Mesendoderm (in vitro differentiated cells): ENCODE measurements at regions not wholly inside any gene's neighbourhood (a gene's known extent, or its start where the extent isn't known, plus 50 kb on each side); places are given as distances from the start of the nearest gene placed in this dataset.

ENCODE experiments used
- DNase-seq: peaks from one replicate; pipeline ENCODE4 v3.0.0; 2013
- H2AK5ac ChIP-seq: 2 replicates; pipeline ENCODE4 v1.6.1; 2013; ENCODE audit warnings: low read length, inconsistent platforms
- H2BK120ac ChIP-seq: 2 replicates; pipeline ENCODE4 v1.6.1; 2013; ENCODE audit warnings: low read depth, mild to moderate bottlenecking, low read length, moderate library complexity, mixed read lengths
- H2BK15ac ChIP-seq: replicated peaks from 2 replicates; pipeline ENCODE4 v1.6.1; 2013; ENCODE audit warnings: low read depth, mild to moderate bottlenecking, moderate library complexity
- H2BK5ac ChIP-seq: 2 replicates; pipeline ENCODE4 v1.6.1; 2013; ENCODE audit warnings: low read length, inconsistent platforms
- H3K18ac ChIP-seq: 2 replicates; pipeline ENCODE4 v1.6.1; 2013; ENCODE audit warnings: mild to moderate bottlenecking, low read length, mixed read lengths
- H3K23ac ChIP-seq: one replicate; pipeline ENCODE4 v1.6.1; 2013; ENCODE audit warnings: low read length
- H3K27ac ChIP-seq: 2 replicates; pipeline ENCODE4 v1.5.1; 2013; ENCODE audit warnings: low read depth, mild to moderate bottlenecking, inconsistent platforms, low read length, moderate library complexity
- H3K27me3 ChIP-seq: 2 replicates; pipeline ENCODE4 v1.6.1; 2013; ENCODE audit warnings: low read length, control low read depth, mild to moderate bottlenecking, inconsistent platforms; ENCODE audit not compliant: insufficient read depth, poor library complexity
- H3K36me3 ChIP-seq: 2 replicates; pipeline ENCODE4 v1.6.1; 2013; ENCODE audit warnings: low read length, inconsistent platforms; ENCODE audit not compliant: control insufficient read depth, insufficient read depth
- H3K4ac ChIP-seq: one replicate; pipeline ENCODE4 v1.6.1; 2013; ENCODE audit warnings: low read depth, mild to moderate bottlenecking, low read length, moderate library complexity
- H3K4me1 ChIP-seq: 2 replicates; pipeline ENCODE4 v1.6.1; 2013; ENCODE audit warnings: low read depth, low read length, inconsistent platforms; ENCODE audit not compliant: control insufficient read depth
- H3K4me2 ChIP-seq: 2 replicates; pipeline ENCODE4 v1.6.1; 2013; ENCODE audit warnings: low read length
- H3K4me3 ChIP-seq: 2 replicates; pipeline ENCODE4 v1.5.1; 2013; ENCODE audit warnings: mild to moderate bottlenecking, low read length
- H3K56ac ChIP-seq: one replicate; pipeline ENCODE4 v1.6.1; 2013; ENCODE audit warnings: low read length
- H3K79me1 ChIP-seq: 2 replicates; pipeline ENCODE4 v1.6.1; 2013; ENCODE audit warnings: low read length, inconsistent platforms
- H3K79me2 ChIP-seq: 2 replicates; pipeline ENCODE4 v1.6.1; 2013; ENCODE audit warnings: mild to moderate bottlenecking, low read length; ENCODE audit not compliant: control insufficient read depth, insufficient read depth
- H3K9ac ChIP-seq: 2 replicates; pipeline ENCODE4 v1.6.1; 2013; ENCODE audit warnings: low read length, inconsistent platforms
- H4K5ac ChIP-seq: one replicate; pipeline ENCODE4 v1.6.1; 2013; ENCODE audit warnings: low read length
- H4K8ac ChIP-seq: one replicate; pipeline ENCODE4 v1.6.1; 2013; ENCODE audit warnings: low read depth, mild to moderate bottlenecking, control low read depth, low read length, moderate library complexity
- WGBS: extraction: QIAGEN DNeasy Blood & Tissue Kit; methylation state at CpG from one replicate; pipeline ENCODE4 v1.1.7; 2013; ENCODE audit warnings: low lambda C conversion rate, missing lambda C conversion rate; ENCODE audit not compliant: insufficient coverage; ENCODE audit errors: extremely low coverage; 5-methylcytosine and 5-hydroxymethylcytosine counted together

DNA sequence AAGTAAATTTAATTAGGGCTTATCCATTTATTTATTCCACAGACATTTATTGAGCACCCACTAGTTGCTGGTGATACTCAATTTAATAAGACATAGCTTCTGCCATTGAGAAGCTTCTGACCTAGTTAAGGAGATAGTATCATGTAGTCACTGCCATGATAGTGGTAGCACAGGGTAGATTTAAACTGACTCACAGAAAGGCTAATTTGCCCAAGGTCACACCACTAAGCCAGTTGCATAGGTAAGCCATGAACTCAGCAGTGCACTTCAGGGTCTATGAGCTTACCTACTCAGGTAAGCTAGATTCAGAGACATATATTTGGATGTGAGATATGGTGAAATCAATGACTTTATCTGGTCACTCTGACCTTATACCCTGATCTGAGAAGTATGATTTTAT is 168.4 kb downstream of the TNFSF18 start:
- Histone ChIP-seq H3K4ac (no peak overlapping the region), H3K36me3 (no peaks in the 10 kb centered on the region), H4K8ac (no peak overlapping the region), H3K56ac (no peak overlapping the region), H3K23ac (no peak overlapping the region), H3K27ac (no peak overlapping the region), H3K18ac (no peak overlapping the region), H2BK5ac (no peak overlapping the region), H3K9ac (no peak overlapping the region), H2BK120ac (no peak overlapping the region), H3K4me1 (no peaks in the 10 kb centered on the region), H3K79me2 (no peaks in the 10 kb centered on the region), H3K4me2 (no peak overlapping the region), H4K5ac (no peak overlapping the region), H3K4me3 (no peak overlapping the region), H2BK15ac (no peak overlapping the region), H3K27me3 (no peaks in the 10 kb centered on the region), H3K79me1 (no peaks in the 10 kb centered on the region), H2AK5ac (no peak overlapping the region)
- DNase-seq, result no peak

GRCh38 chr1:172882791-172883386 is 167.9 kb downstream of the TNFSF18 start:
- Histone ChIP-seq H3K27me3 (no peaks in the 10 kb centered on the region), H3K79me1 (no peaks in the 10 kb centered on the region), H3K36me3 (no peaks in the 10 kb centered on the region), H2BK120ac (no peak overlapping the region), H2BK15ac (no peak overlapping the region), H4K5ac (no peak overlapping the region), H3K9ac (no peak overlapping the region), H3K27ac (no peak overlapping the region), H2AK5ac (no peak overlapping the region), H3K23ac (no peak overlapping the region), H2BK5ac (no peak overlapping the region), H3K56ac (no peak overlapping the region), H3K79me2 (no peaks in the 10 kb centered on the region), H3K4me1 (no peaks in the 10 kb centered on the region), H3K4ac (no peak overlapping the region), H3K4me2 (no peak overlapping the region), H3K4me3 (no peak overlapping the region), H4K8ac (no peak overlapping the region), H3K18ac (no peak overlapping the region)
- no CpG with 5 or more reads among the region's 6 CpGs for WGBS
- no peak for DNase-seq

DNA sequence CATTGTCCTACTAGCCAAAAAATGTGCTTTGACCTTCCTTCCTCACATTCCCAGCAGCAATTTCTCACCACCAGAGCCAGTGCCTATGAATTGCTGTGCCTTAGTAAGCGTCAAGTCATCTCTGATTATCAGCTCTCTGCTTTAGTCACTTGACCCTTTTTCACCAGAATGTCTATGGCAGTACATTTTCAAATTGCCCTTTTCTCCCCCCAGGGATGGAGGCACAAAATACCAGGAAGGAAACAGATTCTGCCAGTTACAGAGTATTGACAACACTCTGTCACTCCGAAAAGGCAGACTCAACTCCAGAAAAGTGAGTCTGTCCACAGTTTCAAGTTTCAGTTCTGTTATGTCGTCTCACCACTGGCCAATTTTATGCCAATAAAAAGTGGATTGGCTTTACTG is 167.4 kb downstream of the TNFSF18 start:
- WGBS, result no CpG with 5 or more reads among the region's 3 CpGs
- no peak overlapping the region for H3K27ac ChIP-seq
- no peak overlapping the region for H2BK120ac ChIP-seq
- H3K18ac ChIP-seq, result no peak overlapping the region
- H2BK15ac ChIP-seq, result no peak overlapping the region
- no peak overlapping the region for H2BK5ac ChIP-seq
- no peaks in the 10 kb centered on the region for H3K79me1 ChIP-seq
- no peak overlapping the region for H3K9ac ChIP-seq
- no peaks in the 10 kb centered on the region for H3K36me3 ChIP-seq
- H3K4me2 ChIP-seq, result no peak overlapping the region
- no peak overlapping the region for H4K5ac ChIP-seq
- H3K4ac ChIP-seq, result no peak overlapping the region
- H4K8ac ChIP-seq, result no peak overlapping the region
- no peaks in the 10 kb centered on the region for H3K27me3 ChIP-seq
- no peak for DNase-seq
- H3K23ac ChIP-seq, result no peak overlapping the region
- no peak overlapping the region for H2AK5ac ChIP-seq
- no peaks in the 10 kb centered on the region for H3K79me2 ChIP-seq
- H3K4me3 ChIP-seq, result no peak overlapping the region
- no peaks in the 10 kb centered on the region for H3K4me1 ChIP-seq
- no peak overlapping the region for H3K56ac ChIP-seq

DNA sequence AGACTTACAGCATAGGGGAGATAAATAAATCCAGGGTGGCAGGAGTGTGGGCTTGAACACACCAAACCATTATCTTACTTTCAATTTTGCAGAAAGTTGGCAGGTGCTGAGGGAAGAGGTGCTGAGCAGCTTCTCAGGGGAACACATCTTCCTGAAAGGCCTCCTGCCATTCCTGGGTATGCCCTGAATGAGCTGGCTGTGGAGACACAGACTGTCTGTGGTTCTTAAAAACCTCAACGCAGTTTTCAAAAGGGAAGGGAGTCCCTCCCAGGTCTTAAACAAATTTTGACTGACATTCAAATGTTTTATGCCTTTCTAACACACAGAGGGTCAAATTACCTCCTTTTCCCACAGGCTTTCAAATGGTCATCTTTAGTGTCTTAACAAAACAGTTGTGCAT is 166.9 kb downstream of the TNFSF18 start:
- Histone ChIP-seq H3K27ac (no peak overlapping the region), H3K27me3 (no peaks in the 10 kb centered on the region), H3K18ac (no peak overlapping the region), H3K9ac (no peak overlapping the region), H4K8ac (no peak overlapping the region), H2BK5ac (no peak overlapping the region), H4K5ac (no peak overlapping the region), H3K79me2 (no peaks in the 10 kb centered on the region), H3K4ac (no peak overlapping the region), H3K4me2 (no peak overlapping the region), H2BK120ac (no peak overlapping the region), H3K56ac (no peak overlapping the region), H3K79me1 (no peaks in the 10 kb centered on the region), H3K23ac (no peak overlapping the region), H2AK5ac (no peak overlapping the region), H2BK15ac (no peak overlapping the region), H3K4me1 (no peaks in the 10 kb centered on the region), H3K4me3 (no peak overlapping the region), H3K36me3 (no peaks in the 10 kb centered on the region)
- no peak for DNase-seq
- no CpG with 5 or more reads among the region's 1 CpG for WGBS

DNA sequence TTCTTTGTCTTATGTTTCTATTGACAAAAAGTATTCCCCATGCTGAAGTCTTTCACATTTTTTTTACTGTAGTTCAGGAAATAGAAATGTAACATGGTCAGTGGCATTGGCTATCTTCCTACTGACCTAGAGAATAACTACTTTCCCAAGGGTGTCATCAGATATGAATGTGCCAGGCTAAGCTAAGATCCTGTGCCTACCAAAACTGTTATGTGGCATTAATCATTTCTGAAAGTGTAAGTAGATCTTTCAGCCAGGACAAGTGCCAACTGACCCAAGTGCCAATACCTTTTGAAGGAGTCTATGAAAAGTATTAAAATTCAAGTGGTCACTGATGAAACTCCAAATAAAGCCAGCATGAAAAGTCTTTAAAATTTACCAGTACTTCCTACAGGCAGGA is 165.3 kb downstream of the TNFSF18 start:
- Histone ChIP-seq H3K4me1 (no peaks in the 10 kb centered on the region), H3K4me3 (no peak overlapping the region), H3K9ac (no peak overlapping the region), H3K4me2 (no peak overlapping the region), H3K79me1 (no peaks in the 10 kb centered on the region), H4K8ac (no peak overlapping the region), H3K56ac (no peak overlapping the region), H2BK15ac (no peak overlapping the region), H3K4ac (no peak overlapping the region), H3K36me3 (no peaks in the 10 kb centered on the region), H2AK5ac (no peak overlapping the region), H4K5ac (no peak overlapping the region), H3K27me3 (no peaks in the 10 kb centered on the region), H3K79me2 (no peaks in the 10 kb centered on the region), H2BK5ac (no peak overlapping the region), H2BK120ac (no peak overlapping the region), H3K23ac (no peak overlapping the region), H3K27ac (no peak overlapping the region), H3K18ac (no peak overlapping the region)
- no peak for DNase-seq

DNA sequence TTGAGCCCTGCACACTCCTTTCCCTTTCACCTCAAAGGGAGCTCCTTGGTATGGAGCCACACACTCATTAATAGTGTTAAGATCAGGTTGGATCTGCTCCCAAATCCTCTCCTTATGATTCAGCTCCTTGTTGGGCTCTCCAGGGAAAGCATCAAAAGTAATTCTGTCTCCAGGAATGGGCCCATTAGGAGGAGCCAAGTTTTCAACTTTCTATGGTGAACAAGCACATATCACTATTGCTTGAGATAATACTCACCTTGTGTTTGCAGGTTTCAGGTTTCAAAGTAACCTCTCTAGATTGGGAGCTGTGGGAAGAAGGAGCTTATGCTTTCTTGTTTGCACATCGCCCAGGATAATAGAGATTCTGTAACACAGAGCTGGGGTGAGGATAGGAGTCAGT is 164.8 kb downstream of the TNFSF18 start:
- no peak overlapping the region for H2AK5ac ChIP-seq
- no peak overlapping the region for H3K27ac ChIP-seq
- H3K4me3 ChIP-seq, result no peak overlapping the region
- H2BK15ac ChIP-seq, result no peak overlapping the region
- H4K5ac ChIP-seq, result no peak overlapping the region
- H3K9ac ChIP-seq, result no peak overlapping the region
- no peak overlapping the region for H3K4me2 ChIP-seq
- no CpG with 5 or more reads among the region's 1 CpG for WGBS
- no peak overlapping the region for H2BK120ac ChIP-seq
- no peak overlapping the region for H3K18ac ChIP-seq
- H2BK5ac ChIP-seq, result no peak overlapping the region
- H3K79me2 ChIP-seq, result no peaks in the 10 kb centered on the region
- no peaks in the 10 kb centered on the region for H3K27me3 ChIP-seq
- no peak overlapping the region for H3K56ac ChIP-seq
- H4K8ac ChIP-seq, result no peak overlapping the region
- DNase-seq, result peak; percentile 30
- no peaks in the 10 kb centered on the region for H3K4me1 ChIP-seq
- no peaks in the 10 kb centered on the region for H3K79me1 ChIP-seq
- no peak overlapping the region for H3K23ac ChIP-seq
- H3K4ac ChIP-seq, result no peak overlapping the region
- H3K36me3 ChIP-seq, result no peaks in the 10 kb centered on the region
